ENCODE measurements at regions not wholly inside any gene's neighbourhood (a gene's known extent, or its start where the extent isn't known, plus 50 kb on each side); places are given as distances from the start of the nearest gene placed in this dataset.

- Histone ChIP-seq H3K9ac (ENCODE audit: low read depth in 2 of 2, low read length in 2 of 2) (no peak overlapping the region), H3K27ac (no peak overlapping the region), H3K4me3 (no peak overlapping the region), H3K36me3 (no peaks in the 10 kb centered on the region), H3K9me3 (no peaks in the 10 kb centered on the region), H3K27me3 (no peaks in the 10 kb centered on the region), H3K4me1 (no peaks in the 10 kb centered on the region)
- intact Hi-C loops (cut with DNase I): no loop called here
- no peak for DNase-seq
- TF ChIP-seq CTCF (IDR thresholded peaks at IDR 0.05): no peak
Measured at GRCh38 chr12:90589956-90590355, 365.0 kb downstream of the CCER1 start.

DNA sequence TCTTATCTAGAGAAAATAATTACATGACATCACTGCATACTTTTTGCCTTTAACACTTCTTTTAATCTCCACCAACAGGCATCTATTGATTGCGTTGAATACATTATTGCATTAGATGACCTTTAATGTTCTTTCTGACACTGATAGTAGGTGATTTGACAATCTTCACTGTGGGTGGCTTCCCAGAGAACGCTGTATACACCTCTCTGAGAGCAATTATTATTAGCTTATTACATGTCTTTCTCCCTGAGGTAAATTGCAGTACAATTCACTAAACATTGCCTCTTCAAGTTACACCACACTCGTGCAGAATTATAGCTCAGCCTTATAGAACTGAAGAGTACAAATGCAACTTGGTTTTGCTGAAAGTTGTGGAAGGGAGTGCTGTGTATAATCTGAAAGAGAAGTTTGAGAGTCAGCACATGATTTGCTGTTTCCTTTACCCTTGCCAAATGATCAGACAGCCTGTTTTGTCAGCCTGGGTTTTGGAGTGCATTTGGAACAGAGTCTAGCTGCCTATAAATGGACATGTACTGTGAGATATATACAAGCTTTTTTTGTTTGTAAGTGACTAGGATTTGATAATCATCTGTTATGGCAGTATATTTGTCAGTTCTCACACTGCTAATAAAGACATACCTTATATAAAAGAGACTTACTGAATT lies 369.2 kb downstream of the CCER1 start:
- Histone ChIP-seq H3K27me3 (no peaks in the 10 kb centered on the region), H3K9me3 (no peaks in the 10 kb centered on the region), H3K4me3 (no peak overlapping the region), H3K9ac (ENCODE audit: low read depth in 2 of 2, low read length in 2 of 2) (no peak overlapping the region), H3K4me1 (no peaks in the 10 kb centered on the region), H3K27ac (no peak overlapping the region), H3K36me3 (no peaks in the 10 kb centered on the region)
- DNase-seq: no peak
- no peak for TF ChIP-seq CTCF (IDR thresholded peaks at IDR 0.05)
- intact Hi-C loops (cut with DNase I): no loop called here

DNA sequence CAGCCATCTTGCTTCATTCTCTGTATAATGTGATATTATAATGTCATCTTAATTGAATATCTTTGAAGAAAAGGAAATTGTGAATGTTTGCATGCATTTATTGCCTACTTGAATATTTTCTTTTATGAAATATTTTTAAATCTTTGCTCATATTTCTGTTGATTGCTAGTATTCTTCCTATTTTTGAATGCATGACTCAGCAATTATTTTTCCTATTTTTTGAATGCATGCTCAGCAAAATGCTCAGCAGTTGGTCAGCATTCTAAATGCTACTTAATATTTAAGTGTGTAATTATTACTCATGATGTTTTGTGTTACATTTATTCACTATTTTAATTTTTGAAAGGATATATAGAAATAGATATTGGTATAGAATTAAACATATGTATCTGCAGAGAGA lies 378.3 kb downstream of the CCER1 start:
- TF ChIP-seq CTCF (IDR thresholded peaks at IDR 0.05): no peak
- no peak overlapping the region for H3K27ac ChIP-seq
- H3K36me3 ChIP-seq: no peaks in the 10 kb centered on the region
- no peak overlapping the region for H3K4me3 ChIP-seq
- no peak overlapping the region for H3K9ac ChIP-seq (ENCODE audit: low read depth in 2 of 2, low read length in 2 of 2)
- DNase-seq: no peak
- no peaks in the 10 kb centered on the region for H3K27me3 ChIP-seq
- H3K9me3 ChIP-seq: no peaks in the 10 kb centered on the region
- intact Hi-C loops (cut with DNase I): no loop called here
- H3K4me1 ChIP-seq: no peaks in the 10 kb centered on the region

DNA sequence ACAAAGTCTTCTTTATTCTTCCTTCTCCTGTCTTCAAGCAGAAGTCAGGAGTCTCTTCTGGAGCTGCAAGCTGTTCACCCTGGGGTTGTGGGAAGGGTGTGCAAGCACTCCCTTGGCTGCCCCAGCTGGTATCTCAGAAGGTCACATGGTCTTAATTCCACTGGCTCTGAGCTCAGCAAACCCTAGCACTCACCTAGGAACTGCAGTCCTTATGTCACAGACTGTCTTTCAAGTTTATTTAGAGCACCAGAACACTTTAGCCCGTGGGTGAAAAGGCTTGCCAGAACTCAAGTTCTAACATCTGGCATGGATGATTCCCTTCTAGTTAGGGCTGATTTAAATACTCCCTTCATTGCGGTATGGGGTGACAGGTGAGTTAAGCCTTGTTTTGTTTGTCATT lies 379.0 kb downstream of the CCER1 start:
- DNase-seq: no peak

GRCh38 chr12:90574676-90575075 lies 380.3 kb downstream of the CCER1 start:
- TF ChIP-seq CTCF (IDR thresholded peaks at IDR 0.05): no peak
- no peaks in the 10 kb centered on the region for H3K36me3 ChIP-seq
- intact Hi-C loops (cut with DNase I): no loop called here
- DNase-seq: no peak
- no peak overlapping the region for H3K27ac ChIP-seq
- H3K9me3 ChIP-seq: no peaks in the 10 kb centered on the region
- H3K9ac ChIP-seq (ENCODE audit: low read depth in 2 of 2, low read length in 2 of 2): no peak overlapping the region
- no peak overlapping the region for H3K4me3 ChIP-seq
- H3K4me1 ChIP-seq: no peaks in the 10 kb centered on the region
- no peaks in the 10 kb centered on the region for H3K27me3 ChIP-seq

More for the DNA sequence above, 379.0 kb downstream of the CCER1 start:
- Histone ChIP-seq H3K27me3 (no peaks in the 10 kb centered on the region), H3K4me1 (no peaks in the 10 kb centered on the region), H3K9ac (ENCODE audit: low read depth in 2 of 2, low read length in 2 of 2) (no peak overlapping the region), H3K27ac (no peak overlapping the region), H3K9me3 (no peaks in the 10 kb centered on the region), H3K36me3 (no peaks in the 10 kb centered on the region), H3K4me3 (no peak overlapping the region)
- TF ChIP-seq CTCF (IDR thresholded peaks at IDR 0.05): no peak
- intact Hi-C loops (cut with DNase I): no loop called here

Data from colonic mucosa (tissue), 4 donors.